K562 (cell line): ENCODE measurements at regions not wholly inside any gene's neighbourhood (a gene's known extent, or its start where the extent isn't known, plus 50 kb on each side); places are given as distances from the start of the nearest gene placed in this dataset.

Experiments
- ATAC-seq: fragments of 200-7000 bp; cut with Tn5 transposase; 3 replicates; pipeline ENCODE4 v1.9.1; 2020; ENCODE audit warnings: moderate library complexity
- BruUV-seq: library from RNA; stranded (reverse); fragments of 400-500 nt; replicated peaks from 2 replicates; lab custom pipeline; 2021; lab: Mats Ljungman, UMichigan
- CTCF ChIA-PET: fragments of 300-600 bp; formaldehyde crosslinking; extraction: SDS; loops from one replicate; lab custom pipeline; 2021; ENCODE audit warnings: low intra/inter-chr PET ratio; lab: Yijun Ruan, JAX
- POLR2A ChIA-PET: fragments of 300-600, 350-650 bp; sonication (Branson Sonifier 250); formaldehyde crosslinking; extraction: SDS; loops from one replicate; lab custom pipeline; 2021; ENCODE audit warnings: antibody characterized with exemption, inconsistent platforms; lab: Yijun Ruan, JAX
- DNase-seq, 4 experiments: peaks; one replicate each; pipeline versions ENCODE4 v3.0.0 to v3.0.0-alpha.2; 2011 to 2018; ENCODE audit warnings: low spot score in 3 of 4, mixed read lengths in 3 of 4; ENCODE audit errors: extremely low read depth in 1 of 4
- FAIRE-seq: peaks from 2 replicates; lab custom pipeline; 2011; peaks lifted over from hg19 to GRCh38; lab: Jason Lieb, UNC
- H2AFZ ChIP-seq: 2 replicates; pipeline ENCODE4 v1.6.0; 2011; ENCODE audit warnings: low read depth, low read length, control low read depth, inconsistent platforms
- H3K27ac ChIP-seq: fragments of 200-600 bp; 3 replicates; pipeline ENCODE4 v1.8.0; 2011; ENCODE audit warnings: low read depth, mild to moderate bottlenecking, control low read depth, inconsistent platforms, low read length, moderate library complexity, mixed read lengths; ENCODE audit errors: extremely low read depth
- H3K27me3 ChIP-seq, 2 experiments: fragments of 300-600 bp in 1 of 2; 2 replicates in 1 of 2; 3 replicates in 1 of 2; pipeline versions ENCODE4 v1.6.0 to v1.8.0; 2011; ENCODE audit warnings: inconsistent platforms in 2 of 2, low read length in 2 of 2, mild to moderate bottlenecking in 1 of 2, mixed read lengths in 1 of 2, moderate library complexity in 1 of 2; ENCODE audit not compliant: control insufficient read depth in 2 of 2, insufficient read depth in 2 of 2
- H3K36me3 ChIP-seq: fragments of 300-600 bp; 3 replicates; pipeline ENCODE4 v1.8.0; 2011; ENCODE audit warnings: mild to moderate bottlenecking, low read length, inconsistent platforms; ENCODE audit not compliant: control insufficient read depth, insufficient read depth
- H3K4me1 ChIP-seq, 2 experiments: fragments of 200-600 bp in 1 of 2; replicated peaks in 1 of 2; 2 replicates in 1 of 2; 3 replicates in 1 of 2; pipeline versions ENCODE4 v1.5.1 to v1.8.0; 2011; ENCODE audit warnings: inconsistent platforms in 2 of 2, low read length in 2 of 2, mild to moderate bottlenecking in 1 of 2, mixed read lengths in 1 of 2, moderate library complexity in 1 of 2; ENCODE audit not compliant: control insufficient read depth in 2 of 2, insufficient read depth in 2 of 2
- H3K4me2 ChIP-seq: 2 replicates; pipeline ENCODE4 v1.6.1; 2011; ENCODE audit warnings: low read length, control low read depth, inconsistent platforms, mixed read lengths; ENCODE audit not compliant: insufficient read depth
- H3K4me3 ChIP-seq: fragments of 200-600 bp; sonication (generic), shearing (Covaris generic); 2 replicates; pipeline ENCODE4 v1.5.1; 2016; ENCODE audit warnings: control low read depth, inconsistent platforms
- H3K79me2 ChIP-seq: fragments of 200-600 bp; 3 replicates; pipeline ENCODE4 v1.8.0; 2011; ENCODE audit warnings: low read length, inconsistent platforms; ENCODE audit not compliant: control insufficient read depth, insufficient read depth
- H3K9ac ChIP-seq, 2 experiments: 2 replicates each; pipeline versions ENCODE4 v1.6.0 to v1.6.1; 2011; ENCODE audit warnings: low read depth in 2 of 2, low read length in 2 of 2, control low read depth in 1 of 2, inconsistent platforms in 1 of 2, mild to moderate bottlenecking in 1 of 2, mixed read lengths in 1 of 2; ENCODE audit not compliant: insufficient read depth in 1 of 2
- H3K9me1 ChIP-seq: one replicate; pipeline ENCODE4 v1.6.0; 2011; ENCODE audit warnings: inconsistent platforms, mild to moderate bottlenecking, low read length, moderate library complexity; ENCODE audit not compliant: control insufficient read depth, insufficient read depth
- H3K9me3 ChIP-seq: replicated peaks from 2 replicates; pipeline ENCODE4 v1.5.1; 2011; ENCODE audit warnings: low read depth, low read length, inconsistent platforms; ENCODE audit not compliant: control insufficient read depth, insufficient read depth
- H4K20me1 ChIP-seq: replicated peaks from 2 replicates; pipeline ENCODE4 v1.6.1; 2011; ENCODE audit warnings: low read length, inconsistent platforms, mixed read lengths; ENCODE audit not compliant: control insufficient read depth, insufficient read depth
- ELF4 ChIP-seq: fragments of 450-650 bp; formaldehyde crosslinking; IDR thresholded peaks from 2 replicates; pipeline ENCODE4 v1.4.0; 2022; ENCODE audit warnings: missing genetic modification characterization
- KDM5B ChIP-seq: fragments of 200-600 bp; sonication (generic); IDR thresholded peaks from 2 replicates; pipeline ENCODE4 v1.6.1; 2012; ENCODE audit warnings: low read depth, mild to moderate bottlenecking, moderate library complexity, low read length, control low read depth, inconsistent platforms; ENCODE audit not compliant: insufficient replicate concordance
- NR2C1 ChIP-seq, 2 experiments: fragments of 450-650 bp; IDR thresholded peaks; 2 replicates each; pipeline ENCODE4 v1.6.1; 2017; ENCODE audit warnings: mild to moderate bottlenecking in 2 of 2, antibody characterized with exemption in 1 of 2, inconsistent platforms in 1 of 2, missing compliant biosample characterization in 1 of 2, missing genetic modification characterization in 1 of 2
- ZNF408 ChIP-seq: fragments of 250-450 bp; sonication (Bioruptor Pico); IDR thresholded peaks from 2 replicates; pipeline ENCODE4 v1.4.0; 2020; ENCODE audit warnings: low read depth, mild to moderate bottlenecking, moderate library complexity
- WGBS: fragments of 100-300 bp; shearing (Covaris generic); methylation state at CpG from one replicate; pipeline ENCODE4 v1.1.6; 2016; ENCODE audit warnings: low coverage, mixed read lengths; ENCODE audit not compliant: insufficient coverage; ENCODE audit errors: missing lambda C conversion rate; 5-methylcytosine and 5-hydroxymethylcytosine counted together
- in situ Hi-C: fragments of 300-500 bp; cut with MboI; formaldehyde crosslinking; loops from 4 replicates; pipeline ENCODE4 v1.15.0; 2018; ENCODE audit warnings: inconsistent platforms, mixed read lengths
- intact Hi-C: fragments of 100-400 bp; cut with micrococcal nuclease; formaldehyde crosslinking; loops from 2 replicates; pipeline ENCODE4 v1.14.2; 2022
- TF ChIP-seq, protein P1 (sequence below): fragments of 450-650 bp; IDR thresholded peaks from 2 replicates; pipeline ENCODE4 v1.6.1; 2017; ENCODE audit warnings: mild to moderate bottlenecking, moderate library complexity

DNA sequence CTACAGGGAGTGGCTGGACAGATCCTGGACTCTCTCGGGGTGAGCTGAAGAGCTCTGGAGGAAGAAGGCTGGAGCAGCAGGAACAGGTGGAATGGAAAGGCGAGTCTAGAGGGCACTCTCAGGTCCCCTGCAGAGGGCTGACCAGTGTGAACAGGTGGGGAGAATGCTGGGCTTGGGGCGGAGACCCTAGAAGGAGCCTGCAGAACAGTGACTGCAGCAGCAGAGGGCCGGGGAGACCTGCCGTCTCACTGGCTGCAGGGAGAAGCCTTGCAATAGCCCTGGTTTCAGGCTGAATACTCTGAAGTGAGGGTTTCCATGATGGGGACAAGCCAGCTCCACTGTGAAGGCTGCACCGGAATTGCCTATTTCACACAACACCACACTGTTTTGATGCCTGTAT, 626.7 kb upstream of the SALL3 start:
- Histone ChIP-seq H3K27ac (no peak overlapping the region), H3K9me3 (no peaks in the 10 kb centered on the region), H2AFZ (no peak overlapping the region), H3K27me3 (peaks cover 0 to 16% of the 10 kb centered on the region in 2 experiments; a peak in 3 of 5 replicates), H3K9me1 (no peaks in the 10 kb centered on the region), H3K36me3 (no peaks in the 10 kb centered on the region), H3K4me1 (no peaks in the 10 kb centered on the region), H3K4me3 (no peak overlapping the region), H4K20me1 (no peaks in the 10 kb centered on the region), H3K79me2 (no peaks in the 10 kb centered on the region), H3K4me2 (no peak overlapping the region), H3K9ac (no peak overlapping the region)
- in situ Hi-C loops (no loop called here), intact Hi-C loops (no loop called here)
- ChIA-PET CTCF (no interaction called here), POLR2A (no interaction called here)
- BruUV-seq: no TSS peak
- ATAC-seq (no peak), DNase-seq (no peak), FAIRE-seq (no peak)
- TF ChIP-seq ZNF408 (CRISPR knock-in tag): no peak
- TF ChIP-seq, protein P1, sequence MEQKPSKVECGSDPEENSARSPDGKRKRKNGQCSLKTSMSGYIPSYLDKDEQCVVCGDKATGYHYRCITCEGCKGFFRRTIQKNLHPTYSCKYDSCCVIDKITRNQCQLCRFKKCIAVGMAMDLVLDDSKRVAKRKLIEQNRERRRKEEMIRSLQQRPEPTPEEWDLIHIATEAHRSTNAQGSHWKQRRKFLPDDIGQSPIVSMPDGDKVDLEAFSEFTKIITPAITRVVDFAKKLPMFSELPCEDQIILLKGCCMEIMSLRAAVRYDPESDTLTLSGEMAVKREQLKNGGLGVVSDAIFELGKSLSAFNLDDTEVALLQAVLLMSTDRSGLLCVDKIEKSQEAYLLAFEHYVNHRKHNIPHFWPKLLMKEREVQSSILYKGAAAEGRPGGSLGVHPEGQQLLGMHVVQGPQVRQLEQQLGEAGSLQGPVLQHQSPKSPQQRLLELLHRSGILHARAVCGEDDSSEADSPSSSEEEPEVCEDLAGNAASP: no peak
- no peak for TF ChIP-seq NR2C1 (IDR thresholded peaks at IDR 0.05)
- no peak for TF ChIP-seq NR2C1 (tag; IDR thresholded peaks at IDR 0.05)
- TF ChIP-seq KDM5B: no peak
- no peak for TF ChIP-seq ELF4
- WGBS: 0% methylated on average over 4 of the region's 6 CpGs
